GM18873 (cell line): ENCODE measurements at regions not wholly inside any gene's neighbourhood (a gene's known extent, or its start where the extent isn't known, plus 50 kb on each side); places are given as distances from the start of the nearest gene placed in this dataset.
"Not testable (repeated sequence)": the region's sequence is repeated elsewhere in the genome, so short reads cannot be mapped to it uniquely, and the experiment has no call there.

Experiments used
- ATAC-seq: cut with Tn5 transposase; IDR thresholded peaks from one replicate; pipeline ENCODE4 v1.9.1; 2021; ENCODE audit warnings: mild to moderate bottlenecking, moderate library complexity, moderate number of reproducible peaks; ENCODE audit not compliant: unreplicated experiment, low FRiP score

- no peak for ATAC-seq
These were observed 342.2 kb upstream of the DUSP10 start for GRCh38 chr1:222084048-222084447.

DNA sequence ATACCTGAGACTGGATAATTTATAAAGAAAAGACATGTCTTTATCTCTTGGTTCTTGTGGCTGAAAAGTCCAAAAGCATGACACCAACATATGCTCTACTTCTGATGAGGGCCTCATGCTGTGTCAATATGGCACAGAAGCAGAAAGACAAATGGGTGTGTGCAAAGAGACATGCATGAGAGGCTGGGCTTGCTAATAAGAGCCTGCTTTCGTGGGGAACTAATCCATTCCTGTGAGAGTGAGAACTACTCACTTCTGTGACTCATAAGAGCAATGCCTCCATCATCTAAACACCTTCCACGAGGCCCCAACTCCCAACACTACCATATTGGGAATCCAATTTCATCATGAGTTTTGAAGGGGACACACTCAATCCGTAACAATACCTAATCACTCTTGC lies 340.0 kb upstream of the DUSP10 start:
- ATAC-seq: no peak

DNA sequence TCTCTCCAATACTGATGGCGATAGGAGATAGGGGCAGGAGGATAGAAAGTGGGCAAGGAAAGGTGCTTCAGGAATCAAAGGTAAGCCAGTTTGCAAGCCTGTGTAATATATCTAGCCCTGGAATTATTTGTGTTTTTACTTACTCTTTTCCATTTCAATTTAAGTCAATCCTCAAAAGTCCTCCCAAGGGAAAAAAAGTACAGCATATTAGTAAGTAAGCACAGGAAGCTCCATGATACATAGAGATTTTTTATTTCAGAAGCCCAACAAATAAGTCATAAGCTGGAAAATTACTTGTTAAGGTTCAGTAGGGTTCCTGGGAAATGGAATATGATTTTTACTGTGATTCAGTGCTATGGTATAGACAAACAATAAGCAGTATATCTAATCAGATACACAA lies 337.7 kb upstream of the DUSP10 start:
- ATAC-seq: no peak

GRCh38 chr1:222077206-222077605 lies 335.3 kb upstream of the DUSP10 start:
- ATAC-seq: no peak

DNA sequence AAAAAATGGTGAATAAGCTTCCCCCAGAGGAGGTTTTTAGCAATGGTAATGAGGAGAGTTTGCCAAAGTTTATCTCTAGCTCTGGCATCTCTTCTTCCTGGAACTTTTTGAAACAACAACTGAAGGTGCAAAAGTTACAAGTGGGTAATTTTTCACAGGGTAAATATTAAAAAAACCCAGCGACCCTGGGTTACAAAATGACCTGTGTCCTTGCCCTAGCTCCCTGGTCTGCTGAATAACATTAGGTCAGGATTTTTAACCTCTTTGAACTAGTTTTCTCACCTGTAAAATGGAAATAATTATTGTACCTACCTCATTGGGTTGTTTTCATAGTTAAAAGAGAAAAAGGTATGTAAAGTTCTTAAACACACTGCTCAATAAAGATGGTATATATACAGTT lies 332.4 kb upstream of the DUSP10 start:
- no peak for ATAC-seq

GRCh38 chr1:222073307-222073995 lies 331.6 kb upstream of the DUSP10 start:
- no peak for ATAC-seq

DNA sequence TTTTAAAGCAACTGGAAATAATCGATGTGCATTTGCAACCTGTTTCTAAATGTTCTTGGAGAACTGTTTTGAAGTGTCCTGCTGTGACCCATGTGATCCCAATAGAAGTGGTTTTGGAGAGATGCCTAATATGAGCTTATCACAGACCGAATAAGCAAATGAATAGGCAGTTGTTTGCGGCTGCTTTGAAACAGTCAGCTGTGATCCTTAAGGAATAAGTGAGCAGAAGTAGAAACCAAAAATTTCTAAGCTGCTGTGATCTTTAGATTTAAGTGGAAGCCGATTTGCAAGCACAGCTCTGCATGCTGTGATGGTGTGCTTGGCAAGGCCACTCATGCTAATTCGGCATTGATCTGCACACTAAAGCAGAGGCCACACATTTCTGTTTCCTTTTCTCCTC lies 329.5 kb upstream of the DUSP10 start:
- ATAC-seq: no peak

DNA sequence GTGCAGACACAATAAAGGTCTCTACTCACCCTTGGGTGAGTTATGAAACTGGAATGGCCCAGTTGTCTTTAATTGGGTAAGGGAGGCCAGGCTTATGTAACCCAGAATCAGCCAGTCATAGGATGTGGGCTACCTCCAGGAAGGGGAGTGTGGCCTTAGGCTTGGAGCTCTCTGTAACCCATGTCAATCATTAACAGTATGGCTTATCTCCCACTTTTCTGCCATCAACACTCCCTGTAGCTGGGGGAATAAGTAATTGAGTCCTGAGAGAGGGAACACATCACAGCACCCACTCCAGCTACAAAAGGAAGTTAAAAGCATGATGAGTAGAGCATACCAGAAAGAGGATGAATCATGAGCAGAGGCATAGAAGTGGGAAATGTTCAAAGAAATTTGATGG lies 327.0 kb upstream of the DUSP10 start:
- ATAC-seq: no peak

DNA sequence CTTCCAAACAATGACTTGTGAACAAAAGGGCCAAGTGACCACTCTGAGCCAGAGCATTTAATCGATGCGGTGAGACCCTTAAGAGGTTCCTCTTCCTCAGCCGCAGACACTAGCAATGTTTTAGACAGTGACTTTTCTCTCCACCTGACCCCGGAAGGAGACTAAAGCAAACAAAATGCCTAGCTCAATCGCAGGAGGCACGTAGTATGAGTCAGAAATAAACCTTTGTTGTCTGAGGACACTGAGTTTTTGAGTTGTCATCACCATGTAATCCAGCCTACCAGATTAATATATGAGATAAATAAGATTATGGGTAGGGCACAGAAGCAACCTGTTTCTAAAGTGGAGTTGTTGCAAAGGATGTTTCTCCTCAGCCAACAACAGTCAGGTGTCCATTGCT lies 326.2 kb upstream of the DUSP10 start:
- ATAC-seq: no peak

GRCh38 chr1:222066539-222066938 lies 324.6 kb upstream of the DUSP10 start:
- ATAC-seq: no peak

GRCh38 chr1:222065234-222065633 lies 323.3 kb upstream of the DUSP10 start:
- ATAC-seq: no peak

GRCh38 chr1:222064388-222065211 lies 322.7 kb upstream of the DUSP10 start:
- ATAC-seq: no peak

GRCh38 chr1:222062640-222063039 lies 320.8 kb upstream of the DUSP10 start:
- ATAC-seq: no peak

DNA sequence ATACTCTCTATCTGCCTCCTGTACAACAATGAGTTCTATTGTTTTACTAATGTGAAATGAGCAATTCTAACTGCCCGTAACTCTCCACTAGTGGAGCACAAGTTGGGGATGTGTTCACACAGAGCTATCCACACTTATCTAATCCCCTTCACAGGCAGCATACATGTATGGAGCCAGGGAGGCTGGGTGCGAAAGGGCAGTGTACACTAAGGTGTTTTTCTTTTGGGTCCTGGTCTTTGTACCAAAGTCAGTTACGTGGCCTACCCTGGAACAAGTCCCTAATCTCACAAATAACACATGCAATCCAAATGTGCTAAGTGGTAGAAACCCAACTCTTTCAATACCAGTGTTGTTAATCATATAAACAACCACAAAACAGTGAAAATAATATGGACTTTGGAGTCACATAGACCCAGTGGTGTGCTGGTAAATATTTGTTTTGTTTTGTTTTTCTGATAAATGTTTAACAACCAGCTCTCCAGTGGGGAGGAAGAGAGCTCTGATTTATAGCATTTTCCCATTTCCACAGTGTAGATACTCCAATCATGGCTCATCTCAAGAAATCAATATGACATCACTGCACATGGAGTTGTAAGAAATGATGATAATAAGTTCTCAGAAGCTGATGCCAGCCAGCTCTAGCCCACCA lies 319.9 kb upstream of the DUSP10 start:
- no peak for ATAC-seq

GRCh38 chr1:222060210-222060916 lies 318.5 kb upstream of the DUSP10 start:
- no peak for ATAC-seq

GRCh38 chr1:222058249-222058648 lies 316.4 kb upstream of the DUSP10 start:
- no peak for ATAC-seq

DNA sequence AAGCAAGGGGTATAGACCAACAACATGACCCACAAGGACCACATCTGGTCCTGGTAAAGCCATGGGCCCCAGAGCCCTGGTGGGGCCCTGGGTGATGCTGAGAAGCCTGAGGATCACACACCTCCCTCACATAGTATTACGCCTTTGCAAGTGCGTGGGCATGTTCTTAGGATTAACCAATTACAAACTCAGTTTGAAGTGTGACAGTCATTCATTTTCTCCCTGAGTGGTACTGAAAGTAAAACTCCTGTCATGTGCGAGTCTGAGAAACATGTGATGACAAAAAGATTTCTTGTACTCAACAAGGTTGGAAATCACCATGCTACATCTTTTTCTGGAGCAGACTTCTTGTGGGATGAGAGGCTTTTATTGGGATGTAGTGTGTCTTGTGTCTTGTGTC lies 315.3 kb upstream of the DUSP10 start:
- no peak for ATAC-seq

DNA sequence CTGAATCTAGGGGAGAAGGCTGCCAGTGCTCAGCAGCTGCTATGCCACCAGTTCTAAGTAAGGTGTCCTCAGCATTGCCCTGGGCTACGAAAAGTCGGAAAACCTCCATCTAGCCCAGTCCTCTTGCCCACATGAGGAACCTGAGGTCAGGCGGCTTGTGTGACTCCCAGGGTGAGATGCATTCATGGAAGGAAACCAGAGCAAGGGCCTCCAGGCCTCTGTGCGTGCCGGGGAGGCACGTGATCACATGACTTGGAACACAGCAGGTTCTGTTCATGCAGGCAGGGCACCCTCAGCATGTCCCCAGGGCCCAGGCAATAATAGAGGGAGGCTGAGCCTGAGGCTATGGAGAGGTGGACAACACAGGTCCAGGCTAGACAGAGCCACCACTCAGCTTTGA lies 312.5 kb upstream of the DUSP10 start:
- ATAC-seq: no peak

DNA sequence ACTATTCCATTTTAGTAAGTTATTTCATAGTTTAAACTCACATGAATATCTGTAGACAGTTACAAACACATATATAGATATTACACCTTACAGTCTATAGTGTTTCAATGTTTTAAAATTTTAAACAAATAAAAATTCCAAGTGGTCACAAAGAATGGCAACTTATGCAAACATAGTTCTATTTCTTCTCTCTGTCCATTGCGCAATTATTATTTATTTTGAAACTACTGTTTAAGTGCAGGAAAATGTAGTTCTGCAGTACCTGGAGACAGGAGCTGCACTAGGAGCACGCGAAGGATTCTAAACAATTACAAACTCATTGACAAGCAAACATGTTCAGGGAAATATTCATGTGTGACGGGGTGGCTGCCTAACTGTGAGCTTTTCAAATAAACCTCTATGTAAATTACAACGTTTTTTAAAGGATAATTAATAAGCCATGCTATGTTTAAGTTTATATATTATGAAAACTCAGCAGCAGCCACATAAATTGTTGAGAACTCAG lies 312.0 kb upstream of the DUSP10 start:
- ATAC-seq: no peak

DNA sequence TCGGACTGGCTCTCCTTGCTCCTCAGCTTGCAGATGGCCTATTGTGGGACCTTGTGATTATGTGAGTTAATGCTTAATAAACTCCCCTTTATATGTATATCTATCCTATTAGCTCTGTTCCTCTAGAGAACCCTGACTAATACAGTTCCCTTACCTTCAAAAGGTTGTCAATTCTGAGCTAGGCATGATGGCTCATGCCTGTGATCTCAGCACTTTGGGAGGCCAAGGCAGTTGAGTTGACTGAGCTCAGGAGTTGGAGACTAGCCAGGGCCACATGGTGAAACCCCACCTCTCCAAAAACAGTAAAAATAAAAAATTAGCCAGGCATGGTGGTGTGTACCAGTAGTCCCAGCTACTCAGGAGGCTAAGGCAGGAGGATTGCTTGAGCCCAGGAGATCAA lies 309.4 kb upstream of the DUSP10 start:
- not testable (repeated sequence) for ATAC-seq

DNA sequence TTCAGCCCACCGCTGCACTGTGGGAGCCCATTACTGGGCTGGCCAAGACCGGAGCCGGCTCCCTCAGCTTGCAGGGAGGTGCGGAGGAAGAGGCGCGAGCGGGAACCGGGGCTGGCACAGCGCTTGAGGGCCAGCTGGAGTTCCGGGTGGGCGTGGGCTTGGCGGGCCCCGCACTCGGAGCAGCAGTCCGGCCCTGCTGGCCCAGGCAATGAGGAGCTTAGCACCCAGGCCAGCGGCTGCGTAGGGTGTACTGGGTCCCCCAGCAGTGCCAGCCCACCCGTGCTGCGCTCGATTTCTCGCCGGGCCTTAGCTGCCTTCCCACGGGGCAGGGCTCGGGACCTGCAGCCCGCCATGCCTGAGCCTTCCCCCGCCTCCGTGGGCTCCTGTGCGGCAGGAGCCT lies 307.8 kb upstream of the DUSP10 start:
- ATAC-seq: not testable (repeated sequence)
